ENCODE measurements at regions not wholly inside any gene's neighbourhood (a gene's known extent, or its start where the extent isn't known, plus 50 kb on each side); places are given as distances from the start of the nearest gene placed in this dataset.
"Not testable (repeated sequence)": the region's sequence is repeated elsewhere in the genome, so short reads cannot be mapped to it uniquely, and the experiment has no call there.

DNA sequence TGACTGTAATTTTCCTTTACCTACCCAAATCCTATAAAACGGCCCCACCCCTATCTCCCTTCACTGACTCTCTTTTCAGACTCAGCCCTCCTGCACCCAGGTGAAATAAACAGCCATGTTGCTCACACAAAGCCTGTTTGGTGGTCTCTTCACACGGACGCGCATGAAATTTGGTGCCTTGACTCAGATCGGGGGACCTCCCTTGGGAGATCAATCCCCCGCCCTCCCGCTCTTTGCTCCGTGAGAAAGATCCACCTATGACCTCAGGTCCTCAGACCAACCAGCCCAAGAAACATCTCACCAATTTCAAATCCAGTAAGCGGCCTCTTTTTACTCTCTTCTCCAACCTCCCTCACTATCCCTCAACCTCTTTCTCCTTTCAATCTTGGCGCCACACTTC, 1344.7 kb upstream of the GOT2 start:
- not testable (repeated sequence) for DNase-seq

DNA sequence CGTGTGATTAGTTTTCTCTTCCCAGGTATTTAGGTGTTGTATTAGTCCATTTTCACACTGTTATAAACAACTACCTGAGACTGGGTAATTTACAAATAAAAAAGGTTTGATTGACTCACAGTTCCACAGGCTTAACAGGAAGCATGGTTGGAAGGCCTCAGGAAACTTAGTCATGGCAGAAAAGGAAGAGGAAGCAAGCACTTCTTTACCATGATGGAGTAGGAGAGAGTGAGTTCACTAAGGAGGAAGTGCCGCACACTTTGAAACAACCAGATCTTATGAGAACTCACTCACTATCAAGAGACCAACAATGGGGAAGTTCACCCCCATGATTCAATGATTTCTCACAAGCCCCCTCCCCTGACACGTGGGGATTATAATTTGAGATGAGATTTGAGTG, 1343.7 kb upstream of the GOT2 start:
- DNase-seq: no peak

DNA sequence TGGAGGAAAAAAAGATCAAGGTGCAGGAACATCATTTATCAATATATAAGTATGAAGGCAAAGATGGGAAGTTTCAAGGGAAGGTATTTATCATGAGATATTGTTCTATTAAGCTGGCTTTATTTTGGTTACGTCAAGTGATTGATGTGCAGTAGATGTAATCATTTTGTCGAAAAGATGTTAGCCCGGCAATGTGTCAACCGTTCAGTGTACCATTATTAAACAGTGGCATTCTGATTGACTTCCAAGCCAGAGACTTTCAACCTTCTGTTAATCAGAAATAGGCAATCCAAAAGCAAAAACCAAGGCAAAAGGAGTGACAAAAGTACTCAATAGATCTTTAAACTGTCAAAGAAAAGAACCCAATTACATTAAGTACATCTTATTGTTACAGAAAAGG, 1340.3 kb upstream of the GOT2 start:
- DNase-seq: no peak

DNA sequence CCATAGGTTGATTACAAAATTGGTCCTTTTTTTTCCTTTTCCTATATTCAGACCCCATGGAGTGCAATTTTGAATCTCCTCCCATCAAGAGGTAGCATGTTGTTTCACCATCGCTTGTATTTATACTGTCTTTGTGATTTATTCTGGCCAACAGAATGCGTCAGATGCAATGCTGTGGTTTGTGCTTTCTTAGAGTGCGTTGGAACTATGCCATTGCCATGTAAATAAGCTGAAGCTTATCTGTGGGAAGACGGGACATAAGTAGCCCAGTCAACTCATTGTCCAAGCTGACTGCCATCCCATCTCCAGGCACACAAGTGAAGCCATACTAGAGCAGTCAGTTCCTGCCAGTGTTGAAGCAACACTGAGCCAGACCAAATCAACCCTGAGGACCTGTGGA, 1339.3 kb upstream of the GOT2 start:
- no peak for DNase-seq

DNA sequence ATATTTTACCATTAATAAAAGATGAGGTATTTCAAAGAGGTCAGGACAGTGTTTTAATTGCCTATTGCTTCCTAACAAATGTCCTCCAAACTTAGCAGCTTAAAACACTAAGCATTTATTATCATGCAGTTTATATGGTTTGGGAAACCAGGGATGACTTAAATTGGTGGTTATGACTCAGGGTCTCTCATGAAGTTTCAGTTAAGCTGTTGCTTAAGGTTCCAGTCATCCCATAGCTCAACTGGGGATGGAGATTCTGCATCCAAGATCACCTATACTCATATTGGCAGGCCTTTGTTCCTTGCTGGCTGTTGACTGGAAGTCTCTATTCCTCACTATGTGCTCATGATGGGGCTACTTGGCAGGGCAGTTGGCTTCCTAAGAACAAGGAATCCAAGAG, 1329.9 kb upstream of the GOT2 start:
- DNase-seq: no peak

DNA sequence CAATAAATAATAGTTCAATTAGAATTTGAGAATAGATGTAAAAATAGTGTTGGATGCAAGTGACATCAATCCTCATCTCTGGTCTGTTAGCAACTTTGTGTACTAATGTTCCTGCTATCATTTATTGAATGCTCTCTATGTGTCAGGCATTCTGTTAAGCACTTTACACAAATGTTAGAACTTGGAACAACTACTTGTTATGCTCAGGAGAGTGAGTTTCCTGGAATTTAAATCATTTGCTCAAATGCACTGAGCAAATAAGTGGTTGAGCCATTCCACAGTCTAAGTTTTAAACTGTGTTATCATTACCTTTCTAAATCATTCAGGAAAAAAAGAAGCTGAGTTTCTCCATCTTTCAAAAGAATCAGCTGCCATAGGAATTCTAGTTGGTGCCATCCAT, 1327.3 kb upstream of the GOT2 start:
- DNase-seq: no peak

DNA sequence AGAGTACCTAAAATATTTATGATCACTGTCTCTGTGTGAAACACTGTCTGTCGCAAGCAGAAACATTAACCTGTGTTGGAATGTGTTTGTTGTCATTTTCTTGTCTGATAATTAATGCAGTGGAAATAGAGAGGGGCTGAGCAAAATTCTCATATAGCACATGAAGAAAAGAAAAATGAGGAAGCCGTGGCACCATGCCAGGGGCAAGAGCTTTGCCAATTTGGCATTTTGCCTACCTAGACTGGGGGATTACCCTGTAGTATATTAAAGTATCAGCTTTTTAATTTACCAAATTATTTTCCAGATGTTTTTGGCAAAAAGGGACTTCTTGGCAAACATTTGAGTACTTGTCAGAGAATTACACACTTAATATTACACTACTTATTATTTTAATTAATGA, 1326.6 kb upstream of the GOT2 start:
- no peak for DNase-seq

DNA sequence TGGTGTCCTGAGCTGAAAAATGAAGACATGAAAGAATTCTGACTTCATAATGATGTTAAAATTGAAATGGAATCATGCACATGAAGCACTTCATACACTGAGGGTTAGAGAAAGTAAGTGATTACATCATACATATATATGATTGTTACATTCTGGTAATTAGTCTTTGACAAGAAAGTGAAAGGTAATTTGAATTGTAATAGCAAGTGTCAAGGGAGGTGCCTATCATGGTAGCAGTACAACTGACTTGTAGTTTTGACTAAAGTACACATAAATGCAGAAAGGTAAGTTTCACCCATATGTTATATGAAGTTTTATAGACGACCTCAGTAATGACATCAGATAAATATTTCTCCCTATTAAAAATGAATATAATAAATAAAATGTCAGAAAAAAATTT, 1325.0 kb upstream of the GOT2 start:
- no peak for DNase-seq

DNA sequence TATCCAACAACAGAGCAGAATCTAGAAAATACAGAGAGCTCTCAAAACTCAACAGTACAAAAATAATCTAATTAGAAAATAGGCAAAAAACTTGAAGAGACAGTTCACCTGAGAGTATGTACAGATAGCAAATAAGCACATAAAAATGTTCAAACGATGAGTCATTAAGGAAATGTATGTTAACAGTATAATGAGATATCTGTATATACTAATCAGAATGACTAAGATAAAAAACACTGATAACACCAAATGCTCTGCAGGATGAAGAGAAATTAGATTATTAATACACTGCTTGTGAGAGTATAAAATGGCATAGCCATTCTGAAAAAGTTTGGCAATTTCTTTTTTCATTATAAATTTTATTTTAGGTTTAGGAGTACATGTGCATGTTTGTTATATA, 1307.6 kb upstream of the GOT2 start:
- DNase-seq: no peak

DNA sequence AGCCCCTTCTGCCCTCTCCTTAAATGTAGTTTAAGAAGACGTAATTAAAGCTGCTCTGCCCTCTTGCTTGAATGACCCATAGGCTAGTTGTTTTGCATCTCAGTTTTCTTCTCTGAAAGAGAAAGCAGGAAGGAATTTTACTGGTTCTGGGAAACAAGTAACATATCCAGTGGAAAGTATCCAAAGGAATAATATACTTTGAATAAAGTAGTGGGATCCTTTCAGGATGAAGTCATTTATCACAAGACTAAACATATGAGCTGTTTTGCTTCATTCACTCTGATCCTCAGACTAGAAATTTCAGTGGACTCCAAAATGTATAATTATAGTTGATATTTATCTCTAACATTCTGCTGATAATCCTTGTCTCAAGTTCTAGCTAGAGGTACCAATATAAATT, 1297.6 kb upstream of the GOT2 start:
- no peak for DNase-seq

DNA sequence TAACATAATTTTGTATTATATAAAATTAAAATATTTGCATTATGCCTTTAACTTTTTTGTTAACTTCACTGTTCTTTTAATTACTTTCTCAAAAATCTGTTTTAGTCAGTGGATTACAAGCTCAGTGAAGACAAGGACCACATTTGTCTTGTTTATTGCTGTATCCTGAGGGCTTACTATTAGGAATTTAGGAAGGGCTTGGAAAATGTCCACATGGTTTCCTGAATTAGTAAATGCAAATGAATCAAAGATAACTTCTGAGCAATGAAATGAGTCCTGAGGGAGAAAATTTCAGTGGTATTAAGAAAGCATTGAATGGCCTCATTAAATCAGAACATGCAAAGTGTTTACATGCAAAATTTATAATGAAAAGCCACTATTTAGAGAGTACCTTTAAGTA, 1293.2 kb upstream of the GOT2 start:
- DNase-seq: no peak

DNA sequence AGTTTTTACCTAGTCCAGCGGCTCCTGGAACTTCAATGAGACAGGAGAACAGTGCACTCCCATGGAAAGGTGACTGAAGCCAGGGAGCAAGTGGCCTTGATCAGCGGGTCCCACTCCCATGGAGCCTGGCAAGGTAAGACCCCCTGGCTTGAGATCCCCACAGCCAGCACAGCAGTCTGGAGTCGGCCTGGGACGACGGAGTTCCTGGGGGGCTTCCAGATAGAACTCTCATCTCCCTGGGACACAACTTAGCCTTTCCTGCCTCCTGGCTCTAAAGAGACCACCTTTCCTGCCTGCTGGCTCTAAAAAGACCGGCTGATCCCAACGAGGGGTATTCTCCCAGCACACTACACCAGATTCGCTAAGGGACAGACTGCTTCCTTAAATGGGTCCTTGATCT, 1279.0 kb upstream of the GOT2 start:
- no peak for DNase-seq

DNA sequence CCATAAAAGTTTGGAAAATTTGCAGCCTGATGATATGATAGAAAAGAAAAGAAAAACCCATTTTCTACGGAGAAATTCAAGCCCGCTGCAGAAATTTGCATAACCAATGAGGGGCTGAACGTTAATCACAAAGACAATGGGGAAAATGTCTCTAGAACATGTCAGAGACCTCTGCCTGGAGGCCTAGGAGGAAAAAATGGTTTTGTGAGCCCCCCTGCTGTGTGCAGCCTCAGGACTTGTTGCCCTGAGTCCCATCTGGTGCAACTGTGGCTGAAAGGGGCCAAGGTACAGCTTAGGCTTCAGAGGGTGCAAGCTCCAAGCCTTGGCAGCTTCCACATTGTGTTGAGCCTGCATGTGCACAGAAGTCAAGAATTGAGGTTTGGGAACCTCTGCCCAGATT, 1267.4 kb upstream of the GOT2 start:
- DNase-seq: no peak

DNA sequence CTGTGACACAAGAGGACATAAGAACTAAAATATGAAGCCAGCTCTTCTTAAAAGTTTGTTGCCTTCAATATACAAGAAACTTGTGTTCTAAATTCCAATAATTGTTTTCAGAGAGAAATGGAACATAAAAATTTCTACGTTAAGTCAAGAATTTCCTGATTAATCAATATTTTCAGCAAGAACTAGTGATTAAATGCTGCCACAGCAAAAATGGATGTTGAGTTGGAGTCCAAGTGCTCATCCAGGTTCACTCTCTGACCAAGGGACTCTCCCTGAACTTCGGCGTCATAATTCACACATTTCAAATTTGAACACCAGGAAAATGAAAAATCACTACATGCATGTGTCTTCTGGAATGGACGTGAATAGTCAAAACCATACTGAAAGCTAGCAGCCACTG, 1263.6 kb upstream of the GOT2 start:
- DNase-seq: no peak

DNA sequence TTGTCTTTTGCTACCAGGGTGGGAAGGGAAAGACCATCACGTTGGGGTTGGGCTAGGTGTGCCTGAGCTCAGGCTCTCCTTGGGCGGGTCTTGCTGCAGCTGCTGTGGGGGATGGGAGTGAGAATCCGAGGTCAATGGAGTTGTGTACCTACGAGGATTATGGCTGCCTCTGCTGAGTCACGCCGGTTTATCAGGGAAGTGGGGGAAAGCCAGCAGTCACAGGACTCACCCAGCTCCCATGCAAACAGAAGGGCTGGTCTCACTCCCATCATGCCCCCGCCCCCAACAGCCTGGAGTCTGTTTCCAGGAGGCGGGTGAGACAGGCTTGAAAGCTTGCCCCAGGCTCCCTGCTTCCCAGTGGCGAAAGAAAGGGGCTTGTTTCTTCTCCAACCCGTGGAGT, 1259.0 kb upstream of the GOT2 start:
- no peak for DNase-seq

DNA sequence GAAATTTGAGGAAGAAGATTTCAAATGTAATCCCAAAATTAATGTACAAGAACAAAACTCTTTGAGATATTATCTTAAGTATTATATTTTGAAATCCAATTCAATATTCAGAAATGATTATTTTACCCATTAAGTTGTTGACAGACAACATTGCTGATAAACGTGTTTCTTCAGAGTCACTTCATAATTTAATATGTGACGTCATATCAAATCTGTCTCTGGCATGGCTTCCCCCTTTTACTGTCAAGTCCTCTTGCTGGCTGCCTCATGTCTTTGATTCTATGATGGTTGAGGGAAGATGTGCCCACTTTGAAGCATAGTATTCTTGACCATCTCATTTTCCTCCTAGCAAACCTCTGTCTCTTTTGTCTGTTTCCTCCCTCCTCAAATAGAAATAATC, 1257.1 kb upstream of the GOT2 start:
- DNase-seq: no peak

DNA sequence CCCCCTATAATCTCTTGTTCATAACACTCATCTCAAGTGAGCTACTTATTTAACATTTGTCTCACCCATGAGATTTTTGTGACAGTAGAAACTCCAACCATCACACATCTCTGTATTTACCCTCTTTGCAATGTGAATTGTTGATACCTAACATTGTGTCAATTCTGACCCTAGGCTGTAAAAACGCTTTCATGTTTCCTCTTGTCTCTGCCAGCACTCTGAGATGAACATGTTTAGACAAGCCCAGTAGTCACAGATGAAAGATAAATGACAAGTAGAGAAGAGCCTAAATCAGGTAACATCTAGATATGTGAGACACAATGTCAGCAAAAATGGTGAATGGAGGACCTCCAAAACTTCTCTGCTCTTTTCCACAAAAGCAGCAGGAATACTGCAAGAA, 1254.5 kb upstream of the GOT2 start:
- DNase-seq: no peak

DNA sequence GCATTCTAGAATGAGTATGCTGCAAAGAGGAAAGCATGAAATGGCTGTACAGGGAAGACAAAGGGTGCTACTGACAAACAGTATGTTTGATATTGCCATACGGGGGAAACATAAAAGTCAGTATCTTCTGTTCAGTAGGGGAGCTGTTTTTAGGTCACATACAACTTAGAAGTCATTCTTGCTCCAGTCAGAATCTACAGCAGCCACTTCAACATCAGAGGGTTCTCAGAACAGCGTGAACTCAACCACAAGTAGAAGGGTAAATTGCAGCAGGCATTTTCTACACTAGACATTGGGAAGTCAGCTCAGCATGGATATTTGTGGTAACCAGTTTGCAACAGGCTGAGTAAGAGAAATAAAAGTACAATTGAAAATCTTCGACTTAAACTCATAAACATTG, 1241.8 kb upstream of the GOT2 start:
- DNase-seq: no peak

DNA sequence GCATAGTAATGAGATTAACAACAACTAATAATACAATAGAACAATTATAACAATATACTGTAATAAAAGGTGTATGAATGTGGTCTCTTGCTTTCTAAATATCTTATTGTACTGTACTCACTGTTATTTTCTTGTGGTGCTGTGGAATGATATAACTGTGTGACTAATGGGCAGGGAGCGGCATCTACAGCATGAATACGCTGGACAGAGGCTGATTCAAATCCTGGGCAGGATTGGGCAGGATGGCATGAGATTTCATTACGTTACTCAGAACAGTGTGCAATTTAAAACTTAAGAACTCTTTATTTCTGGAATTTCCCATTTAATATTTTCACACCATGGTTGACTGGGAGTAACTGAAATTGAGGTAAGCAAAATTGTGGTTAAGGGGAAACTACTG, 1239.8 kb upstream of the GOT2 start:
- DNase-seq: no peak

DNA sequence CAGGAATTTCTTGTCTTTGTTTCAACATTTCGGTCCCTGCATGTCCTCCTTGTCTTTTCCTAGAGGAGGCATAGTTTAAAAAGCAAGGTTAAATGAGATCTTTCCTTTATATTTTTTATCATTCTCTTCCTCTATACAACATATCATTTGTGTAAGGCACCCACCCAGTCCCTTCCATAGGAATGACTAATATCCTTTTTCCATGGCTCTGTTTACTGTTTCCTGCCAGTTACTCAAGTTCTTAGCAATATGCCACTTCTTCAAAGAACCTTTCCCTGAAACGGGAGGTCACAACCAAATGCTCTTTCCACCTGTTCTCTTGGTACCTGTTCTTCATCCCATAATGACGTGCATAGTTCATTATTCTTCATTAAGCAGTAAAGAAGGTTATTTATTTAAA, 1237.1 kb upstream of the GOT2 start:
- DNase-seq: no peak

DNA sequence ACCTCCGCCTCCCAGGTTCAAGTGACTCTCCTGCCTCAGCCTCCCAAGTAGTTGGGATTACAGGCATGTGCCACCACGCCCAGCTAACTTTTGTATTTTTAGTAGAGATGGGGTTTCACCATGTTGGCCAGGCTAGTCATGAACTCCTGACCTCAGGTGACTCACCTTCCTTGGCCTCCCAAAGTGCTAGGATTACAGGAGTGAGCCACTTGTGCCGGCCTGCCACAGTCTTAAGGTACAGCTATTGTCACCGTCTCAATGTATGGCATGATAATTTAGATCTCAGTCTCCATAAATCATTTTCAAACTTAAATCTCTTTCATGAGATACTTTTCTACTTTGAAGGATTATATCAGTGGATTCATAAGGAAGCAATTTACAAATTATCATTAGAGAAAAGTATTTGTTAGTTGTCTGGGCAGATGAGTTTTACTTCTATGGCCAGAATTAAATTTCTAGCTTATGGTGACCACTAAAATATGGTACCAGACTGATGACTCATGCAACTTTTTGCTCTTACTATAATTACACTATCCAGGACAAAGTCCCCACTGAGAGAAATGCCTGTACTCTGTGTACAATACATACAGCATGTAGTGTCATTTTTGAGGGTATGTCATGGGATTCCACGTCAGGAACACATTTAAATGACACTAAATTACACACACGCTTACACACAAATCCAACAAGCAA, 1230.3 kb upstream of the GOT2 start:
- DNase-seq: no peak

DNA sequence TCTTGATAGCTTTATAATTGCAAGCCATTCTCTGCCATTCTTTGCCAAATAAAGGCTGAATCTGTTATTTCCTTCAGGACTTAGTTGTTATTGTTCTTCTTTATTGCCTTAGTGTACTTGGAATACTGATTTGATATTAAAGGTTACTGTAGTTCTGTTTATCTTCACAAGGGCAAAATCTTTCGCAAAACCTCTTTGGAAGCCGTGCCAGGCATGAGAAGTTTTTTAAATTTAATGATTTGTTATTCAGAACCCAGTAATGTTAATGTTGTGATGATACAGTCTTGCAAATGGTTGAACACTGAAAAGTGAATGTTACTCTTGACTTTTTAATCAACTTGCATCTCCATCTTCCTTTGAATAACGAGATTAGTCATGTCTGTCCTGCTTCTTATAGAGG, 1225.2 kb upstream of the GOT2 start:
- DNase-seq: no peak

DNA sequence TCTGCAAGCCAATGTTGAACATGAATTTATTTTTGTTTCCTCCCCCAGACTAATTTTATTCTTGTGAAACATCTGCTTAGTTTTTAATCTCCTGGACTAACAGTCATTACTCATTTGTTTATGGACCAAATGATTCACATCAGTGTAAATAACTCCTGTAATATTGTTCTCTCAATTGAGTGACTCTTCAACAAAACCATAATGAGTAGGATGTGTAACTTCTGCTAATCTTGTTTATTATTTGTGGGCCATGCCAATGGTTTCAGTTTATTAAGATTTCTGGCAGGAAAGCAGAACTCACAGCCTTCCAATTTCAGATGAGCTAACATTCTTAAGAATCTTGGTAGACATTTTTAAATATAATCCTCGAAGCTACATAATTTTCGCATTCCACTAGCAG, 1216.3 kb upstream of the GOT2 start:
- no peak for DNase-seq

DNA sequence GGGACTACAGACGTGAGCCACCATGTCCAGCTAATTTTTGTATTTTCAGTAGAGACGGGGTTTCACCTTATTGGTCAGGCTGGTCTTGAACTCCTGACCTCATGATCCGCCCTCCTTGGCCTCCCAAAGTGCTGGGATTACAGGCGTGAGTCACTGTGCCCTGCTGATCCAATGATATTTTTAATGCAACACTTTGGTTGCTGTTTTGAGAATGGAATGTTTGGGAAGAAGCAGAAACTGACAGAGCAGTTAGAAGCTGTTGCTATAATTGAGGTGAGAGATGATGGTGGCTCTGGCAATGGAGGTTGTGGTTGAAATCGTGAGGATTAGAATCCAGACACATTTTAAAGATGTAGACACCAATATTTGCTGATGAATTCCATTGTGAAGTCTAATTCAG, 1209.9 kb upstream of the GOT2 start:
- DNase-seq: not testable (repeated sequence)

DNA sequence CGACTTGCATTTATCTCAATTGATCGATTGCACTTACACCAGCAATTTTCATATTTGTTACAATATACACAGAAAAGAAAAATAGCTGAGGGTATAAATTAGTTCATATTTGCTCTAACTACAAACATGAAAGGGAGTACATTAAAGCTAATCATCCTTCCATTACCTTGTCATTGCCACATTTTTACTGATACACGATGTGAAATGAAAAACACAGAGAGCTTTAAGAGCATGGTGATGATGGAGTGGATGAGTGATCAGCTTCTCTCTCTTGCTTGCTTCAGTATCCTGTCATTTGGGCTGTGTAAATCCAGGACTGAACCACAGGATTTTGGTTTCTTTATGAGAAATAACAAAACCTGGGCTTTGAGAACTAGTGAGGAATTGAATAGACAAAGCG, 1207.5 kb upstream of the GOT2 start:
- DNase-seq: no peak

DNA sequence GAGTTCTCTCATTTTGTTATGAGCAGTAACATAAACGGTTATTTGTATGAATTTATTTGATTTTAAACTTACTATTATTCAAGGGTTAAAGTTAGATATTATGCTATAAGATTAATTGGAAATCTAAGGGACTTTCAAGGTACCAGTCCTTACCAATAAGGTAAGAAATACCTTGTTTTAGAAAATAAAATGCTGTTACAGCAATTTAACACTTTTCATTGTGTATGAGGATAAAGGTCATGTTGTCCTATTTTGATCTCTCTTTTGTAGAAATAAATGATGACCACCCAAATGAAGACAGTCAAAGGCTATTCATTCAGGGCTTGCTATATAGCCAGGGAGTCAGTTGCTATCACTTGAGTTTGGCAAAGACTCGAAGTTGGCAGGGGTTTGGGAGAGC, 1185.9 kb upstream of the GOT2 start:
- DNase-seq: no peak
